H1 (cell line): ENCODE measurements at regions not wholly inside any gene's neighbourhood (a gene's known extent, or its start where the extent isn't known, plus 50 kb on each side); places are given as distances from the start of the nearest gene placed in this dataset.

Source experiments
- CTCF ChIA-PET: fragments of 300-600 bp; sonication (Branson Sonifier 250); formaldehyde crosslinking; loops from one replicate; lab custom pipeline; 2021; ENCODE audit not compliant: partially characterized antibody; lab: Charles Lee
- POLR2A ChIA-PET: fragments of 300-600 bp; sonication (Branson Sonifier 250); formaldehyde crosslinking; loops from one replicate; lab custom pipeline; 2021; ENCODE audit warnings: inconsistent platforms; ENCODE audit not compliant: partially characterized antibody; lab: Charles Lee
- DNase-seq, 2 experiments: peaks; one replicate each; pipeline versions ENCODE4 v3.0.0 to v3.0.0-alpha.2; 2010 to 2022; ENCODE audit warnings: low spot score in 2 of 2, low read depth in 1 of 2, mixed read lengths in 1 of 2
- FAIRE-seq: peaks from 2 replicates; lab custom pipeline; 2011; peaks lifted over from hg19 to GRCh38; lab: Jason Lieb, UNC
- H2AFZ ChIP-seq: 2 replicates; pipeline ENCODE4 v1.8.1; 2012; ENCODE audit warnings: low read length, inconsistent platforms
- H2AK5ac ChIP-seq: 2 replicates; pipeline ENCODE4 v1.6.1; 2013; ENCODE audit warnings: low read depth, low read length
- H2BK120ac ChIP-seq: replicated peaks from 2 replicates; pipeline ENCODE3; 2013; ENCODE audit warnings: low read depth, low read length, inconsistent platforms
- H2BK12ac ChIP-seq: 2 replicates; pipeline ENCODE4 v1.6.1; 2013; ENCODE audit warnings: low read depth, low read length
- H2BK15ac ChIP-seq: 2 replicates; pipeline ENCODE4 v1.6.1; 2013; ENCODE audit warnings: low read length
- H2BK20ac ChIP-seq: 2 replicates; pipeline ENCODE4 v1.6.1; 2013; ENCODE audit warnings: low read length
- H2BK5ac ChIP-seq: 2 replicates; pipeline ENCODE4 v1.6.1; 2013; ENCODE audit warnings: low read depth, low read length
- H3K14ac ChIP-seq: 2 replicates; pipeline ENCODE4 v1.6.1; 2013; ENCODE audit warnings: inconsistent platforms; ENCODE audit not compliant: insufficient read length
- H3K18ac ChIP-seq: 2 replicates; pipeline ENCODE4 v1.6.1; 2013; ENCODE audit warnings: low read length; ENCODE audit errors: extremely low read depth
- H3K23ac ChIP-seq: 2 replicates; pipeline ENCODE4 v1.6.1; 2013; ENCODE audit warnings: inconsistent platforms; ENCODE audit not compliant: insufficient read length
- H3K23me2 ChIP-seq: 2 replicates; pipeline ENCODE4 v1.6.1; 2013; ENCODE audit warnings: low read depth, low read length
- H3K27ac ChIP-seq: 2 replicates; pipeline ENCODE4 v1.6.1; 2011; ENCODE audit warnings: low read depth, low read length, inconsistent platforms
- H3K27me3 ChIP-seq, 4 experiments: replicated peaks in 1 of 4; 1 replicate in 1 of 4; 2 replicates in 3 of 4; pipeline versions ENCODE4 v1.6.1 to v1.8.1; 2011 to 2013; ENCODE audit warnings: low read length in 3 of 4, mild to moderate bottlenecking in 3 of 4, inconsistent platforms in 2 of 4, mixed read lengths in 2 of 4, moderate library complexity in 1 of 4; ENCODE audit not compliant: control insufficient read depth in 3 of 4, insufficient read depth in 3 of 4; ENCODE audit errors: extremely low read depth in 1 of 4
- H3K36me3 ChIP-seq, 4 experiments: 2 replicates each; pipeline versions ENCODE4 v1.6.1 to v1.8.1; 2011 to 2013; ENCODE audit warnings: mild to moderate bottlenecking in 4 of 4, low read length in 3 of 4, moderate library complexity in 2 of 4, control low read depth in 1 of 4, inconsistent platforms in 1 of 4; ENCODE audit not compliant: insufficient read depth in 4 of 4, control insufficient read depth in 2 of 4
- H3K4ac ChIP-seq: replicated peaks from 2 replicates; pipeline ENCODE3; 2013; ENCODE audit warnings: low read length, low read depth, mixed read lengths, inconsistent platforms; ENCODE audit not compliant: insufficient read length
- H3K4me1 ChIP-seq, 4 experiments: replicated peaks in 1 of 4; 1 replicate in 1 of 4; 2 replicates in 3 of 4; pipeline versions ENCODE4 v1.6.1 to v1.8.1; 2011 to 2013; ENCODE audit warnings: low read length in 3 of 4, inconsistent platforms in 2 of 4, mixed read lengths in 1 of 4; ENCODE audit not compliant: insufficient read depth in 4 of 4, control insufficient read depth in 3 of 4
- H3K4me2 ChIP-seq, 2 experiments: 2 replicates each; pipeline versions ENCODE4 v1.6.1 to v1.8.1; 2011 to 2013; ENCODE audit warnings: low read depth in 2 of 2, low read length in 2 of 2, control low read depth in 1 of 2, inconsistent platforms in 1 of 2, mild to moderate bottlenecking in 1 of 2; ENCODE audit not compliant: insufficient read depth in 1 of 2
- H3K4me3 ChIP-seq, 4 experiments: fragments of 200-600, 300-600 bp in 1 of 4; sonication (generic), shearing (Covaris generic), sonication (Bioruptor Twin) in 1 of 4; 2 replicates each; pipeline versions ENCODE4 v1.5.1 to v1.8.1; 2011 to 2016; ENCODE audit warnings: low read length in 4 of 4, low read depth in 3 of 4, control low read depth in 2 of 4, inconsistent platforms in 2 of 4, mild to moderate bottlenecking in 2 of 4, mixed read lengths in 1 of 4, moderate library complexity in 1 of 4; ENCODE audit not compliant: insufficient read depth in 2 of 4; ENCODE audit errors: extremely low read depth in 1 of 4
- H3K56ac ChIP-seq: replicated peaks from 2 replicates; pipeline ENCODE3; 2013; ENCODE audit warnings: low read depth, mild to moderate bottlenecking, mixed read lengths, low read length, inconsistent platforms; ENCODE audit not compliant: insufficient read length
- H3K79me1 ChIP-seq: 2 replicates; pipeline ENCODE4 v1.6.1; 2013; ENCODE audit warnings: low read depth, low read length, control low read depth
- H3K79me2 ChIP-seq, 2 experiments: 2 replicates each; pipeline versions ENCODE4 v1.6.1 to v1.8.1; 2012 to 2013; ENCODE audit warnings: low read length in 2 of 2, mild to moderate bottlenecking in 2 of 2, inconsistent platforms in 1 of 2; ENCODE audit not compliant: insufficient read depth in 2 of 2, control insufficient read depth in 1 of 2
- H3K9ac ChIP-seq, 4 experiments: replicated peaks in 1 of 4; 1 replicate in 1 of 4; 2 replicates in 3 of 4; pipeline versions ENCODE4 v1.6.1 to v1.8.1; 2011 to 2013; ENCODE audit warnings: low read depth in 3 of 4, low read length in 3 of 4, control low read depth in 2 of 4, mild to moderate bottlenecking in 2 of 4, moderate library complexity in 2 of 4, inconsistent platforms in 1 of 4; ENCODE audit errors: extremely low read depth in 1 of 4
- H3K9me3 ChIP-seq, 2 experiments: 2 replicates each; pipeline versions ENCODE4 v1.6.1 to v1.8.1; 2012 to 2013; ENCODE audit warnings: mild to moderate bottlenecking in 2 of 2, moderate library complexity in 2 of 2, control low read depth in 1 of 2, inconsistent platforms in 1 of 2, low read depth in 1 of 2, low read length in 1 of 2, mixed read lengths in 1 of 2; ENCODE audit not compliant: insufficient read depth in 2 of 2
- H4K20me1 ChIP-seq, 2 experiments: replicated peaks in 1 of 2; 2 replicates each; pipeline versions ENCODE3 to v1.8.1; 2011 to 2013; ENCODE audit warnings: inconsistent platforms in 2 of 2, low read length in 2 of 2, mild to moderate bottlenecking in 1 of 2; ENCODE audit not compliant: insufficient read depth in 2 of 2, control insufficient read depth in 1 of 2
- H4K5ac ChIP-seq: 2 replicates; pipeline ENCODE4 v1.6.1; 2013; ENCODE audit warnings: low read length, low read depth, mixed read lengths, inconsistent platforms; ENCODE audit not compliant: insufficient read length
- H4K8ac ChIP-seq: 2 replicates; pipeline ENCODE4 v1.8.0; 2013; ENCODE audit warnings: mild to moderate bottlenecking, moderate library complexity, low read length, inconsistent platforms; ENCODE audit not compliant: insufficient read depth; ENCODE audit errors: extremely low read depth
- H4K91ac ChIP-seq: replicated peaks from 2 replicates; pipeline ENCODE3; 2013; ENCODE audit warnings: low read length, mixed read lengths, inconsistent platforms; ENCODE audit not compliant: insufficient read length
- BACH1 ChIP-seq: IDR thresholded peaks from 2 replicates; pipeline ENCODE4 v1.6.1; 2012; ENCODE audit warnings: low read length, improper control_type of control experiment
- GABPA ChIP-seq: IDR thresholded peaks from 2 replicates; pipeline ENCODE4 v1.6.1; 2011; ENCODE audit warnings: mild to moderate bottlenecking, low read length, moderate library complexity, borderline replicate concordance; ENCODE audit not compliant: insufficient read depth
- KDM1A ChIP-seq: fragments of 200-600, 300-600 bp; sonication (generic); IDR thresholded peaks from 2 replicates; pipeline ENCODE4 v1.7.1; 2016; ENCODE audit warnings: mild to moderate bottlenecking, low read length, borderline replicate concordance
- RXRA ChIP-seq: IDR thresholded peaks from 2 replicates; pipeline ENCODE4 v1.6.1; 2011; ENCODE audit warnings: low read depth, mild to moderate bottlenecking, low read length, moderate library complexity; ENCODE audit not compliant: insufficient read depth
- SIRT6 ChIP-seq: IDR thresholded peaks from one replicate; pipeline ENCODE4 v1.7.1; 2012; ENCODE audit warnings: low read length, inconsistent platforms
- SP4 ChIP-seq: IDR thresholded peaks from 2 replicates; pipeline ENCODE4 v1.6.1; 2012; ENCODE audit warnings: low read length, inconsistent platforms
- WGBS, 2 experiments: shearing (Covaris generic) in 1 of 2; methylation state at CpG; one replicate each; pipeline versions ENCODE4 v1.1.6 to v1.1.7; 2013 to 2015; ENCODE audit warnings: low lambda C conversion rate in 2 of 2, mixed read lengths in 2 of 2, inconsistent platforms in 1 of 2, low coverage in 1 of 2, missing lambda C conversion rate in 1 of 2; ENCODE audit not compliant: insufficient replicate concordance in 2 of 2, insufficient coverage in 1 of 2, insufficient read length in 1 of 2; ENCODE audit errors: extremely low coverage in 1 of 2, missing lambda C conversion rate in 1 of 2; 5-methylcytosine and 5-hydroxymethylcytosine counted together
- TF ChIP-seq, protein P1 (sequence below), 3 experiments: IDR thresholded peaks; 1 replicate in 2 of 3; 2 replicates in 1 of 3; pipeline versions ENCODE4 v1.5.1 to v1.6.1; 2011; ENCODE audit warnings: low read length in 3 of 3, mild to moderate bottlenecking in 3 of 3, inconsistent platforms in 2 of 3, low read depth in 1 of 3, moderate library complexity in 1 of 3; ENCODE audit not compliant: insufficient read depth in 1 of 3; ENCODE audit errors: control extremely low read depth in 1 of 3

DNA sequence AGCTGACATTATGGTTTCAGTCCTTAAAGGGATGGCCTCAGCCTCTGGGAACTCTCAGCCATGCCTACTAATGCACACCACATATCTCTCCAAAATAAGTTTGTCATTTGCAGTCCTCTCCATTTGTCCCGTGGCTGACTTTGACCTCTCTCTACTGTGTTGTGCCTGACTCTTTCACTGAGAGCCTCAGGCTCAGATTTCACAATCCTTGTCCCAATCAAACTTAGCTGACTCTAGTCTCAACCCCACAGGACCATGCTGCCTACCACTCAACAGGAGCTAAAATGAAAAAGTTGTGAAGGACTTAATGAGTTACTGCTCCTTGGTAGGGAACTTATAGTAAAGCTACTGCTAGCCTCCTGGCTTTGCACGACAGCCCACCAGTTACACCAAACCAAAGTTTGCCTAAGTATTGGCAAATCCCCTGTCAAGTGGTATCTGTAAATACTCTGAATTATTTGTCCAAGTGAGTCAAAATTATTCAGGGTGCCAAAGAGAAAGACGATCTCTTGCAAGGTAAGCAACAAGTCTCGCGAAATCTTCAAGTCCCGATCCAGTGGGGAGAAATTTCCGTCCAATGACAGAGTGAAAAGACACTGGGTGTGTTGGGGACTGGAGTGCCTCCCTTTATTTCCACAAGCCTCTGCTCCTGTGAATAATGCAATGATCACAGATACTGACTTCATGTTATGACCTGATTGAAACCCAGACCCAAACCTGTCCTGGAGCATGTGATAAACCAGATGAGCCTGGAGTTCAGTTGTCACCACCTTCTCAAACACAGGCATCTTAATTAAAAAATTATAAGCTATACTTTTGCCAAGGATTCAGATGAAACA, 124.4 kb upstream of the FOXQ1 start:
- ChIA-PET POLR2A (no interaction called here), CTCF (interaction anchor here (1.2 to 2.3 kb wide), 2 partner anchors 11 to 22 kb away, joined by 3 to 5 read pairs; no protein-coding TSS in a partner anchor)
- no peak overlapping the region for H3K4ac ChIP-seq
- H3K79me2 ChIP-seq = no peaks in the 10 kb centered on the region
- H2BK12ac ChIP-seq = no peak overlapping the region
- no peak overlapping the region for H2BK120ac ChIP-seq
- H4K20me1 ChIP-seq = no peaks in the 10 kb centered on the region
- H3K4me3 ChIP-seq = no peak overlapping the region
- no peak overlapping the region for H4K8ac ChIP-seq
- H3K23ac ChIP-seq = no peak overlapping the region
- peaks cover 0 to 1% (median 0%) of the 10 kb centered on the region in 4 experiments; a peak in 2 of 7 replicates for H3K27me3 ChIP-seq
- TF ChIP-seq RXRA (no peak), KDM1A (no peak), SIRT6 (no peak), GABPA (no peak), SP4 (no peak), BACH1 (no peak)
- TF ChIP-seq, protein P1, sequence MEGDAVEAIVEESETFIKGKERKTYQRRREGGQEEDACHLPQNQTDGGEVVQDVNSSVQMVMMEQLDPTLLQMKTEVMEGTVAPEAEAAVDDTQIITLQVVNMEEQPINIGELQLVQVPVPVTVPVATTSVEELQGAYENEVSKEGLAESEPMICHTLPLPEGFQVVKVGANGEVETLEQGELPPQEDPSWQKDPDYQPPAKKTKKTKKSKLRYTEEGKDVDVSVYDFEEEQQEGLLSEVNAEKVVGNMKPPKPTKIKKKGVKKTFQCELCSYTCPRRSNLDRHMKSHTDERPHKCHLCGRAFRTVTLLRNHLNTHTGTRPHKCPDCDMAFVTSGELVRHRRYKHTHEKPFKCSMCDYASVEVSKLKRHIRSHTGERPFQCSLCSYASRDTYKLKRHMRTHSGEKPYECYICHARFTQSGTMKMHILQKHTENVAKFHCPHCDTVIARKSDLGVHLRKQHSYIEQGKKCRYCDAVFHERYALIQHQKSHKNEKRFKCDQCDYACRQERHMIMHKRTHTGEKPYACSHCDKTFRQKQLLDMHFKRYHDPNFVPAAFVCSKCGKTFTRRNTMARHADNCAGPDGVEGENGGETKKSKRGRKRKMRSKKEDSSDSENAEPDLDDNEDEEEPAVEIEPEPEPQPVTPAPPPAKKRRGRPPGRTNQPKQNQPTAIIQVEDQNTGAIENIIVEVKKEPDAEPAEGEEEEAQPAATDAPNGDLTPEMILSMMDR (IDR thresholded peaks at IDR 0.05; ENCODE audit: control extremely low read depth in 1 of 3, insufficient read depth in 1 of 3, low read depth in 1 of 3, low read length in 3 of 3) = no peak
- no peak overlapping the region for H3K4me2 ChIP-seq
- no peak overlapping the region for H4K91ac ChIP-seq
- H3K23me2 ChIP-seq = no peaks in the 10 kb centered on the region
- DNase-seq (no peak), FAIRE-seq (no peak)
- no peak overlapping the region for H2BK15ac ChIP-seq
- no peak overlapping the region for H3K56ac ChIP-seq
- no peak overlapping the region for H3K9ac ChIP-seq
- no peaks in the 10 kb centered on the region for H3K9me3 ChIP-seq
- H2AFZ ChIP-seq = no peak overlapping the region
- H2AK5ac ChIP-seq = no peak overlapping the region
- no peaks in the 10 kb centered on the region for H3K4me1 ChIP-seq
- no peaks in the 10 kb centered on the region for H3K79me1 ChIP-seq
- H3K36me3 ChIP-seq = no peaks in the 10 kb centered on the region
- no peak overlapping the region for H2BK20ac ChIP-seq
- 91% methylated on average over 7 of the region's 7 CpGs; no CpG with 5 or more reads in 1 of the 2 experiments for WGBS, 2 experiments
- no peak overlapping the region for H3K27ac ChIP-seq
- H4K5ac ChIP-seq = no peak overlapping the region
- H3K14ac ChIP-seq = no peak overlapping the region
- H3K18ac ChIP-seq = no peak overlapping the region
- no peak overlapping the region for H2BK5ac ChIP-seq
